ENCODE measurements at regions not wholly inside any gene's neighbourhood (a gene's known extent, or its start where the extent isn't known, plus 50 kb on each side); places are given as distances from the start of the nearest gene placed in this dataset.

- in situ Hi-C loops (cut with HindIII; ENCODE audit: low pct_unique_long_range_greater_than_20kb, low sequenced_read_pairs) = no loop called here
- CTCF ChIA-PET = no interaction called here
- no TSS peak for BruUV-seq (replicated peaks)
Observed at GRCh38 chr11:81059356-81059755, 1618.5 kb upstream of the TENM4 start.

GRCh38 chr11:81052344-81053158 is 1611.7 kb upstream of the TENM4 start:
- no peaks in the 10 kb centered on the region; the same call in 1 of the 2 replicates for H3K27me3 ChIP-seq (ENCODE audit: control insufficient read depth, insufficient read depth, low read length)
- H3K4me3 ChIP-seq (ENCODE audit: low read depth in 2 of 2, low read length in 2 of 2) = no peak overlapping the region
- H3K9me3 ChIP-seq (ENCODE audit: control insufficient read depth, insufficient read depth, low read depth, low read length) = no peaks in the 10 kb centered on the region
- BruUV-seq (replicated peaks) = no TSS peak
- intact Hi-C loops (cut with micrococcal nuclease; ENCODE audit: unreplicated experiment) (no loop called here), in situ Hi-C loops (cut with HindIII; ENCODE audit: low pct_unique_long_range_greater_than_20kb, low sequenced_read_pairs) (no loop called here)
- POLR2A ChIA-PET = no interaction called here
- H3K27ac ChIP-seq (ENCODE audit: low read length) = no peak overlapping the region
- H3K4me1 ChIP-seq (ENCODE audit: control insufficient read depth, insufficient read depth, low read length) = no peaks in the 10 kb centered on the region
- DNase-seq (ENCODE audit: low read depth, low spot score) = no peak
- no peak for ATAC-seq
- no peaks in the 10 kb centered on the region for H3K36me3 ChIP-seq (ENCODE audit: control insufficient read depth, insufficient read depth, low read length)
- no peak for TF ChIP-seq REST (IDR thresholded peaks at IDR 0.05; ENCODE audit: insufficient read depth in 1 of 2, low read depth in 2 of 2, low read length in 1 of 2)
- CTCF ChIA-PET = no interaction called here

More at GRCh38 chr11:81059356-81059755, 1618.5 kb upstream of the TENM4 start:
- H3K4me1 ChIP-seq (ENCODE audit: control insufficient read depth, insufficient read depth, low read length) = no peaks in the 10 kb centered on the region
- H3K27ac ChIP-seq (ENCODE audit: low read length) = no peak overlapping the region
- no peaks in the 10 kb centered on the region for H3K36me3 ChIP-seq (ENCODE audit: control insufficient read depth, insufficient read depth, low read length)
- intact Hi-C loops (cut with micrococcal nuclease; ENCODE audit: unreplicated experiment) = no loop called here
- POLR2A ChIA-PET = no interaction called here
- DNase-seq (ENCODE audit: low read depth, low spot score) = no peak
- H3K4me3 ChIP-seq (ENCODE audit: low read depth in 2 of 2, low read length in 2 of 2) = no peak overlapping the region
- H3K9me3 ChIP-seq (ENCODE audit: control insufficient read depth, insufficient read depth, low read depth, low read length) = no peaks in the 10 kb centered on the region
- no peak for ATAC-seq
- no peak for TF ChIP-seq REST (IDR thresholded peaks at IDR 0.05; ENCODE audit: insufficient read depth in 1 of 2, low read depth in 2 of 2, low read length in 1 of 2)
- no peak for TF ChIP-seq POLR2AphosphoS5 (IDR thresholded peaks at IDR 0.05; ENCODE audit: low read depth, low read length)
- TF ChIP-seq CTCF (IDR thresholded peaks at IDR 0.05) = no peak
- TF ChIP-seq TCF7L2 (IDR thresholded peaks at IDR 0.05; ENCODE audit: low read depth, low read length) = no peak
- TF ChIP-seq SIN3A (IDR thresholded peaks at IDR 0.05; ENCODE audit: borderline replicate concordance, insufficient read depth, low read depth, low read length) = no peak
- H3K27me3 ChIP-seq (ENCODE audit: control insufficient read depth, insufficient read depth, low read length) = no peaks in the 10 kb centered on the region

Data from Panc1 (cell line).